Osteocyte (in vitro differentiated cells): ENCODE measurements at regions not wholly inside any gene's neighbourhood (a gene's known extent, or its start where the extent isn't known, plus 50 kb on each side); places are given as distances from the start of the nearest gene placed in this dataset.

Source experiments
- DNase-seq: peaks from one replicate; pipeline ENCODE4 v3.0.0; 2021; ENCODE audit warnings: mixed read lengths; ENCODE audit not compliant: unreplicated experiment; ENCODE audit errors: extremely low spot score
- H3K27ac Mint-ChIP-seq: one replicate; pipeline ENCODE4 v1.8.0; 2021; ENCODE audit warnings: mild to moderate bottlenecking, mixed read lengths; ENCODE audit not compliant: unreplicated experiment
- H3K27me3 Mint-ChIP-seq: one replicate; pipeline ENCODE4 v1.8.0; 2021; ENCODE audit warnings: mixed read lengths; ENCODE audit not compliant: unreplicated experiment
- H3K36me3 Mint-ChIP-seq: one replicate; pipeline ENCODE4 v1.8.0; 2021; ENCODE audit warnings: mixed read lengths; ENCODE audit not compliant: unreplicated experiment
- H3K4me1 Mint-ChIP-seq: one replicate; pipeline ENCODE4 v1.8.0; 2021; ENCODE audit warnings: mixed read lengths; ENCODE audit not compliant: unreplicated experiment
- H3K4me3 Mint-ChIP-seq: one replicate; pipeline ENCODE4 v1.8.0; 2021; ENCODE audit warnings: mild to moderate bottlenecking, moderate library complexity, mixed read lengths; ENCODE audit not compliant: unreplicated experiment
- H3K9me3 Mint-ChIP-seq: one replicate; pipeline ENCODE4 v1.8.0; 2021; ENCODE audit warnings: mixed read lengths; ENCODE audit not compliant: unreplicated experiment
- TF ChIP-seq, protein P1 (sequence below): fragments of 200-600 bp; sonication (generic); IDR thresholded peaks from 2 replicates; pipeline ENCODE4 v1.5.0; 2021; ENCODE audit warnings: antibody characterized with exemption, mild to moderate bottlenecking, moderate library complexity

DNA sequence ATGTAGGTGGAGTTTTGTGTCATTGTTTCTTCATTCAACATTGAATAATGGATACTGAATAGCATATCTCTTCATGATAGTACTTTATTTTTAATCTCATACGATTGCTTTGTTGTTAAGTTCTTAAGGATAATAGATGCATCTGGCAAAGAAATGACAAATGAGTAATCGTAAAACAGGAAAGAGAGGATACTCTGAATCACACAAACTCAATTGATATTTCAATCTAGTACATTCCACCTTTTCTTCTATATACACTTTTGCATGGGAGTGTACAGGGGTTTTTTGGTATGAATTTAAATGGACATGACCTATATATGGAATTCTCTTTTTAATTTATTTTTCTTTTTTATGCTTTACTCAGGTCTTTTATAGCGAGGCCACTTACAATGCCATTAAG lies 186.9 kb upstream of the STK26 start:
- H3K9me3 Mint-ChIP-seq: no peaks in the 10 kb centered on the region
- TF ChIP-seq, protein P1, sequence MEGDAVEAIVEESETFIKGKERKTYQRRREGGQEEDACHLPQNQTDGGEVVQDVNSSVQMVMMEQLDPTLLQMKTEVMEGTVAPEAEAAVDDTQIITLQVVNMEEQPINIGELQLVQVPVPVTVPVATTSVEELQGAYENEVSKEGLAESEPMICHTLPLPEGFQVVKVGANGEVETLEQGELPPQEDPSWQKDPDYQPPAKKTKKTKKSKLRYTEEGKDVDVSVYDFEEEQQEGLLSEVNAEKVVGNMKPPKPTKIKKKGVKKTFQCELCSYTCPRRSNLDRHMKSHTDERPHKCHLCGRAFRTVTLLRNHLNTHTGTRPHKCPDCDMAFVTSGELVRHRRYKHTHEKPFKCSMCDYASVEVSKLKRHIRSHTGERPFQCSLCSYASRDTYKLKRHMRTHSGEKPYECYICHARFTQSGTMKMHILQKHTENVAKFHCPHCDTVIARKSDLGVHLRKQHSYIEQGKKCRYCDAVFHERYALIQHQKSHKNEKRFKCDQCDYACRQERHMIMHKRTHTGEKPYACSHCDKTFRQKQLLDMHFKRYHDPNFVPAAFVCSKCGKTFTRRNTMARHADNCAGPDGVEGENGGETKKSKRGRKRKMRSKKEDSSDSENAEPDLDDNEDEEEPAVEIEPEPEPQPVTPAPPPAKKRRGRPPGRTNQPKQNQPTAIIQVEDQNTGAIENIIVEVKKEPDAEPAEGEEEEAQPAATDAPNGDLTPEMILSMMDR: no peak
- peaks cover 2% of the 10 kb centered on the region for H3K27me3 Mint-ChIP-seq
- no peak for DNase-seq
- H3K36me3 Mint-ChIP-seq: no peaks in the 10 kb centered on the region
- no peak overlapping the region for H3K4me3 Mint-ChIP-seq
- no peak overlapping the region for H3K27ac Mint-ChIP-seq
- peaks cover 4% of the 10 kb centered on the region for H3K4me1 Mint-ChIP-seq

DNA sequence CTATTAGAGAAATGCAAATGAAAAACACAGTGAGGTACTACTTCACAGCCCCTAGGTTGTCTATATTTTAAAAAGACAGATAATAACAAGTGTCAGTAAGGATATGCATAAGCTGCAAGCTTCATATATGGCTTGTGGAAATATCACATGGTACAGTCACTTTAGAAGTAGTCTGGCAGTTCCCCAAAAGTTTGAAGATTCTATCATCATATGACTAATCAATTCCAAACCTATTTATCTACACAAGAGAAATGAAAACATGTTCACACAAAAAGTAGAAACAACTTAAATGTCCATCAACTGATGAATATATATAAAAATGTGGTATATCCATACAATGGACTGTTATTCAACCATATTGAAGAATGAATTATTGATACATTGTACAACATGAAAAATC lies 185.8 kb upstream of the STK26 start:
- no peak overlapping the region for H3K4me3 Mint-ChIP-seq
- H3K36me3 Mint-ChIP-seq: no peaks in the 10 kb centered on the region
- H3K9me3 Mint-ChIP-seq: no peaks in the 10 kb centered on the region
- H3K27me3 Mint-ChIP-seq: peaks cover 2% of the 10 kb centered on the region
- H3K27ac Mint-ChIP-seq: no peak overlapping the region
- DNase-seq: no peak
- H3K4me1 Mint-ChIP-seq: peaks cover 5% of the 10 kb centered on the region
- TF ChIP-seq, protein P1: no peak

DNA sequence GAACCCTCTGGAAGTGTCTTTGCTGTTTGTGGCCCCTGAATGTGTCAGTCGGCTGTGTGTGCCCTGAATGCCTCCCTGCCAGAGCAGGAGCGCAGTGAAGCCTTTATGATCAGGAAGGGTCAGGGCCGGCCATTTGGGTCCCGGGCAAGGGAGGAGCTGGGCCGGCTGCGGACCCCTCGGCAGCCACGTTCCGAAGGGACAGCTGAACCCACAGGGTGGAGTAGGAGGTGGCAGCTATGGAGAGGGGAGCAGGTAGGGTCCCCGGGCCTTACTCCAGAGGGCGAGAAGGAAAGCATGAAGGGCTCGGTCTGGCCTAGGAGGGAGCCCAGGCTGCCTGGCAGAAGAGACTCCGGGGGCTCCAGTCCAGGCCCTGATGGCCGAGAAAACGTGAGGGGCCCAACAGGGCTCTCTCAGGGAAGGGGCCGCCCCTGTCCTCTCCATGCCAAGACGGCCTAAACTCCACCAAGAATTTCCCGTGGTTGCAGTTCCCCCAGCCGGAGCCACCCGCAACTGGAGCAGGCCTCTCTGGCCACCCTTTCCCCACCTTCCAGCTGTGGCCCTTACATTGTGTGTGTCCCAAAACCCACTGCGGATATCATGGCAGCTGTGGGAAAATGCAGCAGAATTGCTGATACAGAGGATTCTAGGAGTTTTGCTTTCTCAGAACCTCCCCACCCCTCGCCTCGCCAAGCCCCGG lies 182.2 kb upstream of the STK26 start:
- no peak overlapping the region for H3K4me3 Mint-ChIP-seq

DNA sequence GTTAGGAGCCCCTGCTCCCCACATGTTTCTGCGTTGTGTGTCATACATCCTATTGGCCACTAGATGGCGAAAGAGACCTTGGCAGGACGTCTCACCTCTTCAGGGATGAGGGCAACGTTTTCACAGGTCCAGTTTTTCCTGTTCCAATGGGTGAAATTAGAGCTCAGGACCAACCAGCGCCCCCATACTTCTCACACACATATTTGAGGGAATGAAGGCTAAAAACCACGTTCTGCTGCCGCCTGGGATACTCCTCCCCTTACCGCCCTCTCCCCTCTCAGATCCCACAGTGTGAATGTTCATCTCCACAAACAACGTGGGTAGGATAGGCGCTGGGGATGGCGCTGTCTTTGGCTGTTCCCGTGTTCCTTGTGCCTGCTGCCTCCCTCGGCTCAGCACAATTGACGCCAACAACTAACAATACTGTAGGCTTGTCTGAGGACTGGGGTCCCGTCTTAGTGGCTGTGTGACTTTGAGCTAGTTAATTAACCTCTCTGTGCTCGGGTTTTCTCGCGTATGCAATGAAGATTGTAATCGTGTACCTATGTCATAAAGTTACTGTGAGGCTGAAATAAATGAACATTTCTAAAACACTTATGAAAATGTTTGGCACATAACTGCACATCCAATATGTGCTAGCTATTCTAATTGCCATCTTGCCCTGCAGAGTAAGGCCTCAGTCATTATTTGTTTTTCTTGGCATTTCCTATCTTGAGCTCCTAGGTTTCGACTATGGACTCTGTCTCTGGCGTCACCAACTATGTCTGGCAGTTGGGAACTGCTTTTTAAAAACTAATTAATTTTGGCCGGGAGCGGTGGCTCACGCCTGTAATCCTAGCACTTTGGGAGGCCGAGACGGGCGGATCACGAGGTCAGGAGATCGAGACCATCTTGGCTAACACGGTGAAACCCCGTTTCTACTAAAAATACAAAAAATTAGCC lies 181.3 kb upstream of the STK26 start:
- Mint-ChIP-seq H3K36me3 (no peaks in the 10 kb centered on the region), H3K4me1 (peaks cover 5% of the 10 kb centered on the region), H3K27ac (no peak overlapping the region), H3K9me3 (no peaks in the 10 kb centered on the region), H3K4me3 (no peak overlapping the region), H3K27me3 (peaks cover 14% of the 10 kb centered on the region)
- TF ChIP-seq, protein P1: peak; percentile 91
- DNase-seq: no peak

More for the DNA sequence above, 182.2 kb upstream of the STK26 start:
- H3K27me3 Mint-ChIP-seq: peaks cover 14% of the 10 kb centered on the region
- no peak for DNase-seq
- H3K36me3 Mint-ChIP-seq: no peaks in the 10 kb centered on the region
- TF ChIP-seq, protein P1: no peak
- no peaks in the 10 kb centered on the region for H3K9me3 Mint-ChIP-seq
- H3K4me1 Mint-ChIP-seq: peaks cover 5% of the 10 kb centered on the region
- H3K27ac Mint-ChIP-seq: no peak overlapping the region

DNA sequence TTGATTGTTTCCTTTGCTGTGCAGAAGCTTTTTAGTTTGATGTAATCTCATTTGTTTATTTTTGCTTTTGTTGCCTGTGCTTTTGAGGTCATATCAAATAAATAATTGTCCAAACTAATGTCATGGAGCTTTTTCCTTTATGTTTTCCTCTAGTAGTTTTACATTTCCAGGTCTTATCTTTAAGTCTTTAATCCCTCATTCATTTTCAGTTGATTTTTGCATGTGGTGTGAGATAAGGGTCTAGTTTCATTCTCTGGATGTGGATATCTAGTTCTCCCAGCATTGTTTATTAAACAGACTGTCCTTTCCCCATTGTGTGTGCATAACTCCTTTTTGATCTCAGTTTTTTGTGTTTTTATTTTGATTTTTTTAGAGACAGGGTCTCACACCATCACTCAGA lies 179.1 kb upstream of the STK26 start:
- TF ChIP-seq, protein P1: no peak
- no peak overlapping the region for H3K27ac Mint-ChIP-seq
- H3K4me3 Mint-ChIP-seq: no peak overlapping the region
- H3K36me3 Mint-ChIP-seq: no peaks in the 10 kb centered on the region
- no peaks in the 10 kb centered on the region for H3K9me3 Mint-ChIP-seq
- DNase-seq: no peak
- H3K27me3 Mint-ChIP-seq: peaks cover 12% of the 10 kb centered on the region
- peaks cover 5% of the 10 kb centered on the region for H3K4me1 Mint-ChIP-seq
